ENCODE measurements at regions not wholly inside any gene's neighbourhood (a gene's known extent, or its start where the extent isn't known, plus 50 kb on each side); places are given as distances from the start of the nearest gene placed in this dataset.
"Not testable (repeated sequence)": the region's sequence is repeated elsewhere in the genome, so short reads cannot be mapped to it uniquely, and the experiment has no call there.

DNA sequence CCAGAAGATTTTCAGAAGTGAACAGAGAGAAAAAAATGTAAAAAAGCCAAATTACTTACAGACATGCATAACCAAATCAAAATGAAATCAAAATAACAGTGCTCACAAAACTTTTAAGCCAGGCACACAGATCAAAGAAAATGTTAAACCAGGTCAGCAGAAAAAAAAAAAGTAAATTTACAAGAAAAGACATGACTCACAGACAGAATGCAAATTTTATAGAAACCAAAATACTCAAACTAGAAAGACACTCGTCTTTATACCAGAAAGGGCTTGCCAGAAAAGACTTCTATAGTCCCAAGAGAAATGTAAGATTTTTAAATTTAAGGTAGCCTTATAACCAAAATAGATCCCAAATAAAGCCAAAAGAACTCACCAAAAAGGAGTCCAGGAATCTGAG lies 86.5 kb upstream of the COG2 start:
- no peak for ATAC-seq

DNA sequence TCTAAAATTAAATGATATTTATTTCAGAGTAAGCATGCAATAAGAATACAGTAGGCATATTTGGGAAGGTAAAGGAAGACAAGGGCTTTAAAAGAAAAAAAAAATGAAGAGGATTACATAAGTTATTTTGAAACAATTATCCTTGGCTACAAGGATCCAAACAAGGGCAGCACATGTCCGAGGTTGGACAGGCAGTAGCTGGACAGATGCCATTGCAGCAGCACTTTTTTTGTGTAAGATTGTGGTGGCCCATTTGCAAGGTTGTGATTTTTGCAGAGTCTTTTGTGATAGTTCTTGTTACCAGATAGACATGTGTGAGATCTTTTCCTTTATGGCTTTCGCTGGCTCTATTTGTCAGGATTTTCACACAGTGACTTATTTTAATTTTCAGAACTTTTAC lies 89.4 kb upstream of the COG2 start:
- ATAC-seq: no peak

DNA sequence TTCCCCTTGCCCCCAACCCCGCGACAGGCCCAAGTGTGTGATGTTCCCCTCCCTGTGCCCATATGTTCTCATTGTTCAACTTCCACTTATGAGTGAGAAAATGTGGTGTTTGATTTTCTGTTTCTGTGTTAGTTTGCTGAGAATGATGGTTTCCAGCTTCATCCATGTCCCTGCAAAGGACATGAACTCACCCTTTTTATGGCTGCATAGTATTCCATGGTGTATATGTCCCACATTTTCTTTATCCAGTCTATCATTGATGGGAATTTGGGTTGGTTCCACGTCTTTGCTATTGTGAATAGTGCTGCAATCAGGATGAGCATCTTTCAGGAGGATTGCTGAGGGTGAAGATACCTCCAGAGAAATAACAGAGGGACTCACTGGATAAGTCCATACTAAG lies 91.3 kb upstream of the COG2 start:
- not testable (repeated sequence) for ATAC-seq

DNA sequence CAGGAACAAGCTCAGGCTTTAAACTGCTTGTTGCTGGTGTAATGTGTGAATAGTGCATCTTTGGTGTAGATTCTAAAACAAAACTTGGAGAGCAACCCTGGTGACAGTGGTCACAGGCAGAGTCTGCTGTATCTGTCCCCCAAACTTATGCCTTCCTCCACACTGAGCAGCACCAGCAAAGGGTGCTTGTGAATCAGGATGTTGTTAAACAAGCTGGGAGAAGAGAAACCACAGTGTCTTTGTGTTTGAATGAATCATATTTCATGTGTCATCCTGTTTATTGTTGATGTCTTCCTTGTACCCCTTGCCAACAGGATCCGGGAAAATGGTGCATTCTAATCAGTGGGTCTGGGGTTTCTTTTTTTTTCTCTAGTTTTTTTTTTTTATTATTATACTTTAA lies 91.9 kb upstream of the COG2 start:
- ATAC-seq: no peak

DNA sequence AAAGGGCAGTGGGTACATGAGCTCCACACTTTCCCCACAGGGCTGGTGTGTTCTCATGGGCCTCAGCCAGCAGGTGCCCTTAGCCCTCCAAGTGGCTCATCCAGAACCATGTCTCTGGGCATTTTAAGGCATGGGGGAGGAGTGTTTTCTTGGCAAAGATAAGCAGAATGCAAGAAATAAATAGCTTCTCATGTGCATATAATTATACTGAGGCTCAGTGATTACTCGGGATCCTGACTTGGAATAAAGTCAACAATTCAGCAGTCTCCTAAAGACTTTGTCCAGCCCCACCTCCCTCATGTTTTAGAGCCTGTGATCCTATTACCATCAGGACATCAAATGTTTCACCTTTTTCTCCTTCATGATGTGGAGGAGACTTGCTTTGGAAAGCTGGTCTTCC lies 92.7 kb upstream of the COG2 start:
- ATAC-seq: no peak

DNA sequence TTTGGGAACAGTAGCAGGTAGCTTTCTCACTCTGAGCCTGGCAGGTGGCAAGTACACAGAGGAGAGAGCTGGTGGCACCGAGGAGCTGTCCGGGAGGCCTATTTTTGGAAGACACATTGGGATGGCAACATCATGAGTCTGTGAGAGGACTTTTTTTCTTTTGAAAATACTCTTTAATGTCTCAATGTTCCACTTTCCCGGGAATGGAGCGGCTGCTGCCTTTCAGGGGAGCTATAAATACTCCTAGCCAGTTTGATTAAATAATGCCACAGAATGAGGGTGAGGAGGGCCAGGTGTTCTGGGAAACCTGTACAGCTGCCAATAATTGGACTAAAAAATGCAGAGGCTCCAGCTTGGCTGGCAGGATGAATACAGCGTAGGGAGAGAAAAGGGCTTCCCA lies 93.3 kb upstream of the COG2 start:
- no peak for ATAC-seq

DNA sequence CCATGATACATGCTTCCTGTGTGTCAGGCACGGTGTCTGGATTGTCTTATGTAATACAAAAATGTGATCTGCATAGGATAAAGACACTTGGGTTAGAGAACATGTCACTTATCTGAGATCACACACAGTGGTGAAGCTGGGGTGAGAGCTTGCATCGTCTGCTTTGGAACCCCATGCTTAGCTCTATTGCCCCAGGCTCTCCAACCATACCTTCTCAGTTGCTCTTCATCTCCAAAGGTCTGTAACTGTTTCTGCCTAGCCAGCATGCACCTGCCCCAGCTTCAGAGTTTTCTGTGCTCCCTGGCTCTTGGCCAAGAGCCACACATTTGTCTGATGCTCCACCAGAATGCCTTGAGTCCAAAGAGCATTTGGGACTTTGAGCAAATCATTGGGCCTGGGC lies 93.9 kb upstream of the COG2 start:
- ATAC-seq: no peak

DNA sequence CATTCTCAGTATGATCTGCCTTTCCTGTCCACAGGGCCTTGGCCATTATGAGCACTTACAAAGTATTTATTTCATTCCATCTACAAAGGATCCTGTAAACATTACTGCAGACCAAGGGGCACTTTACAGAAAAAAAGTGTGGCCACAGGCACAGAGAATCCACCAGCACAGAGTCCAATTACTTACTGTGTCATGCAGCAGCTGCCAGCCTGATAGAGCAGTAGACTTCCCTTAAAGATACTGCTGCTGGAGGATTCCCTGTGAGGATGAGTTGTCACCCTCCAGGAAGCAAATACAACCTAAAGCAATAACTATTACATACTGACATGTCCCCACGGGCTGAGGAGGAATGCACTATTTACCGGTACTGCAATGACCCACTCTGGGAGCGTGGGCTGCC lies 97.1 kb upstream of the COG2 start:
- ATAC-seq: no peak

DNA sequence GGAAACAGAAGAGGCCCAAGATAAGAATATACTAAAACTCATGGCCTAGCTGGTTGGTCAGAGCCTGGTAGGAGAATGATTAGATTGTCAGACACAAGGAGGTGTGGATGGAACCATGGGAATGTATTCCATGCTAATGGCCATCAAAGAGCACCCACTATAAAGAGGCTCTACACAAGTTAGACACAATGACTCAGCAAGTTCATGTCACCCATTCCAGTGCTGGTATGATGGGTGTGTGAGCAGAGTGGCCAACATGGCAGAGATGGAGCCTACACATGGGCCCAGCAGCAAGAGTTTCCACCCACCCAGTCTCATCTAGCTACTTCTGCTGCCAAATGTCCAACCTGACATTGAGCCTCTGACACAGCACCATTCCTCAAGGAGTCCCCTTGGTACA lies 97.5 kb upstream of the COG2 start:
- ATAC-seq: no peak

DNA sequence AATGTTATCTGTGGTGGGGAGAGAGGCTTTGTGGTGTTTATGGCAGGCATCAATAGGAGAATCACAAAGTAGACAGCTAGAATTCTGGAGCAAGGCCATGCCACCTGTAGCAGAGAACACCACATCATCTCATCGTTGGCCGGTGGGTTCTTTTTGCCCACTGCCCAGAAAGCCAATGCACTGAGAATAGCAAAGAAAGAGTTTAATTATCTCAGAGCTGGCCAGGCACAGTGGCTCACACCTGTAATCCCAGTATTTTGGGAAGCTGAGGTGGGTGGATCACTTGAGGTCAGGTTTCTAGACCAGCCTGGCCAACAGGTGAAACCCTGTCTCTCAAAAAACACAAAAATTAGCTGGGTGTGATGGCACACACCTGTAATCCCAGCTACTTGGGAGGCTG lies 99.2 kb upstream of the COG2 start:
- ATAC-seq: no peak

DNA sequence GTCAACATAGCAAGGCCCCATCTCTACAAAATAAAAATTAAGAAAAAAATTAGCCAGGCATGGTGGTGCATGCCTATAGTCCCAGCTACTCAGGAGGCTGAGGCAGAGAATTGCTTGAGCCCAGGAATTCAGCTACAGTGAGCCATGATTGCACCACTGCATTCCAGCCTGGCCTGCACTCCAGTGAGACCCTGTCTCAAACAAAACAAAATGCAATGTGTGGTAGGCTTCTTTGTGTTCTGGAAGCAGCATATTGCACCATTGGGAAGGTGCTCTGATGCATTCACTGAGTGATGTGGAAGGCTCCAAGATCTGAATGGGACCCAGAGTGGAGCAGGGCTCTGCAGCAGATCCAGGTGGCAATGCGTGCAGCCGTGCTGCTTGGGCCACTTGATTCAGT lies 99.6 kb upstream of the COG2 start:
- no peak for ATAC-seq

DNA sequence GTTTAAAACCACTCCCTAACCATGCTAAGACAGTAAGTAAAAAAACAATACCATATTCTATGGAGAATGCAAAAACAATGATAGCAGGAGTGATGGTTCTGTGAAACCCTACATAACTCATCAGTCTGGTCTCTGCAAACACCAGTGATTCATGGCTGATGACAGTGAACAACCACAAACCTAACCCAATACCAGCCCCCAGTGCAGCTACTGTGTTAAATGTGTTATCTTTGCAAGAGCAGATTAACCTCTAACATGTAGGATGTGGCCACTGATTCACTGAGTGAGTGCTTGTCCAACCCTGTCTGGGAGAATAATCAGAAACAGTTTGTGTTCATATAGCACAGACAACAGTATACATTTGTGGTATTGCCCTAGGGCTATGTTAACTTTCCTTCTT lies 100.2 kb upstream of the COG2 start:
- peak; percentile 65 to 74 for ATAC-seq

DNA sequence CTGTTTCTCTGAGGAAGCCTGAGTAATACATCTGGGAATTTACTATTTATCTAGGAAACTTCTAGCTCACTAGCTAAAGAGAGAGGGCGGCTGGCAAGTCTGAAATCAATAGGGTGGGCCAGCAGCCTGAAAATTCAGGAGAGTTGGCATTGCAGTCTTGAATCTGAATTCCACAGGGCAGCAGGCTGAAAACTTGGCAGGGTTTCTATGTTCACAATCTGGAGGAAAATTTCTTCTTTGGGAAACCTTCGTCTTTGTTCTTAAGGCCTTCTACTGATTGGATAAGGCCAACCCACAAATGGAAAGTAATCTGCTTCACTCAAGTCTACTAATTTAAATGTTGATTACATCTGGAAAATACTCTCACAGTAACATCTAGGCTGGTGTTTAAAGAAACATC lies 101.0 kb upstream of the COG2 start:
- ATAC-seq: no peak

DNA sequence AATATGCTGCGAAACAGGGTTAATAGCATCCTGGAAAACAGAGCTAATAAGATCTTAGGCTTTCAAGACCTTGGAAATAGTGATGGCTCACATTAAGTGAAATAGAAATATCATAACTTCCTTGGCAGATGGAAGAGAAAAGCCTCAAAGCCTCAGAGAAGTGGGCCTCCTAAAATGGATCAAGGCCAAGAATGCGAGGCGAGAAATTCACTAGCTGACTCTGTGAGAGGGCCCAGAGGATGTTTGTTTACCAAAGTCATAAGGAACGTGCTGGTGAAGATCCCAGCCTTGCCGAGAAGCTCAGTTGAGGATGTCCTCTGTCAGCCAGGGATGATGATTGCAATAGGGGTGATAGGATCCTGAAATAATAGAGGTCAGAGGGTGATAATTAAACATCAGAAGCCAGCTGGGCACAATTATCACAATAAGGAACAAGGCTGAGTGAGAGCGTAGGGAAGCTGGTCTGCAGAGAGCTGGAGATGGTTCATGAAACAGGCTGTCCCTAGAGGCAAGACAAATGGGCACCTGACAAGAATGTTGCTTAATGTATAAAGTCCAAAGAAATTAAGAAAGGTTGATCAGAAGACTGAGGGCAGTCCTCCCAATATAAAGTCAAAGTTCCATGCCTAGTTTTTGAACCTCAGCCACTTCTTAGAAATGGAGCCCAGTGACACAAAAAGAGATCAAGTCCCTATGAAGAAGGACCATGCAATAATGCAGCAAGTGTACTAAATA lies 101.7 kb upstream of the COG2 start:
- no peak for ATAC-seq

DNA sequence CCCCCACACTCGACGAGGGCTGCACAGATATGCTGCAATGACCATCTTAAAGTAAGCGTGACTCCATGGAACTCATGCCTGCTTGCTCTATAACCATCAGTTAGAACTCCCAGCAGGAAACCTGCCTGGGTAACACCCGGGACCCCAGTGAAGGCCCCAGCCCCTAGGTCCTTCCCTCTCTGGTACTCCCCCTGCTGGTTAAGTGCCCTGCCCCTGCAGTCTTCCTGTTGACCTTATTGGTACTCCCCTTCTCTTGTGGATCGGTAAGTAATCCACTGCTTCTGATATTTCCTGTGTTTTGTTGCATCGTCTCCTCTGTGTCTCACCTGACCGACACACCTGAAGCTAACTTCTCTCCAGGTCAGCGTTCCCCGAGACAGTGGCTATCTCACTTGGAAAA lies 104.8 kb upstream of the COG2 start:
- ATAC-seq: no peak

DNA sequence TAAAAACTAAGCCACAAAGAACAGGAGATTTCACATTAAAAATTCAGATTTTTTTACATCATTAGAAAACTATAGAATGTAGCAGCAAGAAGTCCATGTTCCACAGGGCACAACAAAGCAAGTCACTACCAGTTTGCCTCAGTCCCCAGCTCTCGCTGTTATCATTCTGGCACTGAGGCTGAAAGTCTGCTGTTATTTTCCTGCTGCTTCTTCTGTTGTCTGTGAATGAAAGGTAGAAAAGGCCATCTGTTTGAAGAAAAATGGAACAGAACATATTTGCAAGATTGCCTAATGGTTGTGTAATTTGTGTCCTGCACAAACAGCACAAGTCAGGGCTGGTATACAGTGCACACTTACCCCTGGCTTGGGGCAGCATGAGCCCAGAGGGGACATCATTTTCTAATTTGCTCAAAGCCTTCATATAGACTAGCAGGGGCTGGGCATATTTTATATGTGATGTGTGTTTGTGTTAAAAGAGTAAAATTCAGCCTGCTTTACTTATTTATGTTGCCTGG lies 105.6 kb upstream of the COG2 start:
- no peak for ATAC-seq

DNA sequence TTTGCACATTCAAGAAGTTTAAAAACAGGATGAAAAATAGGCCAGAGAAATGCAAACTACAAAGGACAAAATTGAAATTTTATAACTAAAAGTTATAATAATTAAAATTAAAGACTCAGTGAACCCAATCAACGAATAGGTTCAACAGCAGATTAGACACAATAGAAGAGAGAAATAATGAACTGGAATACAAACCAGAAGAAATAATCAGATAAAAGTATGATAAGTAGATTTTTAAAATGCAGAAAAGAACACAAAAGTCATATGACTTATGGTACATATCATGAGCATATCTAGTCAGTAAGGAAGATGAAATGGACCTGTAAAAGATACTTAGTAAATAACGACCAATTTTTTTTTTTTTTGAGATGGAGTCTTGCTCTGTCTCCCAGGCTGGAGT lies 108.1 kb upstream of the COG2 start:
- ATAC-seq: no peak

DNA sequence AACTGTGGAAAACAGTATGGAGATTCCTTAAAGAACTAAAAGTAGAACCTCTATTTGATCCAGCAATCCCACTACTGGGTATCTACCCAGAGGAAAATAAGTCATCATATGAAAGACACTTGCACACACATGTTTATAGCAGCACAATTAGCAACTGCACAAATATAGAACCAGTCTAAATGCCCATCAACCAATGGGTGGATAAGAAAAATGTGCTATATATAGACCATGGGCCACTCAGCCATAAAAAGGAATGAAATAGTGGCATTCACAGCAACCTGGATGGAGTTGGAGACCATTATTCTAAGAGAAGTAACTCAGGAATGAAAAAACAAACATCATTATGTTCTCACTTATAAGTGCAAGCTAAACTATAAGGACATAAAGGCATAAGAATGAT lies 105.0 kb upstream of the PGBD5 start:
- ATAC-seq: no peak

DNA sequence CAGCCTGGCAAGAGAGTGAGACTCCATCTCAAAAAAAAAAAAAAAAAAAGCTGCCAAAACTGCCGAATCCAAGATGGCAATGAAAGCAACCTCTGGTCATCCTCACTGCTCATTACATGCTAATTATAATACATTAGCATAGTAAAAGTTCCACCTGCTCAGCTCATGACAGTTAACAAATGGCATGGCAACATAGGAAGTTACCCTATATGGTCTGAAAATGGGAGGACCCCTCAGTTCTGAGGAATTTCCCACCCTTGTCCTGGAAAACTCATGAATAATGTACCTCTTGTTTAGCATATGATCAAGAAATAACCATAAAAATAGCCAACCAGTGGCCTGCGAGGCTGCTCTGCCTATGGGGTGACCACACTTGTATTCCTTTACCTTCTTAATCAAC lies 93.1 kb upstream of the PGBD5 start:
- no peak for ATAC-seq

DNA sequence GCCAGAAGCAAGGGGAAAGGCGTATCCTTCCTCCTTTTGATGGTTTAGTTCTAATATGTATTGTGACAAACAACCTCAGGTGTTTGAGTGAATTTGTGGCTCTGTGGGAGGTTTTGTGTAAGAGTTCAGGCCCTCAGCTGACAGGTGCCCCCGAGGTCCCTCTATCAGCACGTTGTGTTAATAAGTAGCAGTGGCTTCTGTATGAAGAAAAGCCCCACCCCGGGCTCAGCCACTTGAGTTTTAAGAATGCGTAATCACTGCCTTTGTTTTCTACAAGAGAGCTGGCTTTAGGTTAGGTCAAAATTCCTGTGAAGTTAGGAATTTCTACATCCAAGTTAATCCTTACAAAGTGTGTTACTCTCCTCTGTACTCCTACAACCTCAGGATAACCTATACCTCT lies 92.4 kb upstream of the PGBD5 start:
- ATAC-seq: no peak

DNA sequence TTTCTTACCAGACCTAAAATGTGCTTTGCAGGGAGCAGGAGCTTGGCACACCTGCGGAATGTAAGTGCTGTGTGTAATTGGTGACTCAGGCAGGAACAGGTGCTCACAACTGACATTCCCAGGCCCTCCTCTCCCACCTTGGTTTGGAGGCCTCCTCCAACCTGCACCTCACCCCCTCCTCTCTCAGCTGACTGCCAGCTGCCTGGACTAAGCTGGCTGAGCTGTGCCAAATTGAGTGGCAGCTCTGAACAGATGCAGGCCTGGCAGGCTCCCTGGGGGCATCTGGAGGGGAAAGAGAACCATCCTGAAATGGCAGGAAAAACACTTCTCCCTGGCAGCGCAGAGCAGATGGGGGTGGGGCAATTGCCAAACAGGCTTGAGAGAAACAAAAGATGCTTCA lies 91.7 kb upstream of the PGBD5 start:
- no peak for ATAC-seq

DNA sequence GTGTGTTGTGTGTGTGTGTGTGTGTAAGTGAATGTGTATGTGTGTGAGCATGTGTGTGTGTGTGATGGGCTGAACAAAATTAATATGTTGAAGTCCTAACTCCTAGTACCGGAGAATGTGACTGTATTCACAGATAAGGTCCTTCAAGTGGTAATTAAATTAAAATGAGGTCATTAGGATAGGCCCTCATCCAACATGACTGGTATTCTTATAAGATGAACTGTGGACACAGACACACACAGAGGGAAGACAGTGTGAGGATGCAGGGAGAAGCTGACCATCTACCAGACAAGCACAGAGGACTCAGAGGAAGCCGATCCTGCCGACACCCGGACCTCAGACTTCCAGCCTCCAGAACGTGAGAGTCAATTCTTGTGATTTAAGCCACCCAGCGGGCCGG lies 91.2 kb upstream of the PGBD5 start:
- no peak for ATAC-seq

DNA sequence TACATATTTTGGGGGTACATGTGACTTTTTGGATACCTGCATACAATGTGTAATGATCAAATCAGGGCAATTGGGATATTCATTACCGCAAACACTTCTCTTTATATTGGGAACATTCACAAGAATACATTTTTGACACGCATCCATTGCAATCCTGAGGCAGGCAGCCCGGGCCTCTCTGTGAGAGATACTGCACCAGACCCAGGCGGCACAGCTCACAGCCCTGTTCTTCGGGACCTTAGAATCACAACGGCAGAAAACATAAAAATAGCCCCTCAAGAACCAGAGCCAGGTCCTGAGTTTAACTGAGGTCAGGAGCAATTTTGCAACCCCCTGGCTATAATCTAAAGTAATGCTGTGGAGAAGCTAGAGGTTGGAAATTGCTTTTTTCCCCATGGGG lies 90.8 kb upstream of the PGBD5 start:
- no peak for ATAC-seq

DNA sequence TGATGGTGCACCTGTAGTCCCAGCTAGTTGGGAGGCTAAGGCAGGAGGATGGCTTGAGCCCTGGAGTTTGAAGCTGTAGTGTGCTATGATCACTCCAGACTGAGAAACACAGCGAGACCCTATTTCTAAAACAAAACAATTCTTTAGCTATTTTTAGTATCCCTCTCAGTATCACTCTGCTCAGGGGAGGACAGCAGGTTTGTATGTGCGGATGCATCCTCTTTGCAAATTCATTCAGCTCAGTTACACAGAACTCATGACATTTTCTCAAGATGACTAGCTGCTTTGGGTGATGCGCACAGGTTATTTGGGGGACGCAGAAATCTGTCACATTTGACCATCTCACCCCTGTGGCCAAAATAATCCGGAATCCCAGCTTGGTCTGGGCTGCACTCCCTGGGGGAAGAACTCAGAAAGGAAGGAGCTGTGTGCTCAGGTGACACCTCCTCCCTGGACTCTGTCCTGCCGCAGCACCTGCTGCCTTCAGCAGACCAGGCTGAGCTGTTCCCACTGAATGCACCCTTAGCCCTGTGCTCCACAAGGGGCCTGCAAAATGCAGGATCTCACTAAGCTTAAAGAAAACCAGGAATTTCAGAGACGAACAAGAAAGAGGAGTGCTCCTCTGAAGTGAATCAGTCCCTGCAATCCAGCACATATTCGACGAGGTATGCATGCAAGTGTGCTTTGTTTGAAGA lies 89.5 kb upstream of the PGBD5 start:
- ATAC-seq: no peak

DNA sequence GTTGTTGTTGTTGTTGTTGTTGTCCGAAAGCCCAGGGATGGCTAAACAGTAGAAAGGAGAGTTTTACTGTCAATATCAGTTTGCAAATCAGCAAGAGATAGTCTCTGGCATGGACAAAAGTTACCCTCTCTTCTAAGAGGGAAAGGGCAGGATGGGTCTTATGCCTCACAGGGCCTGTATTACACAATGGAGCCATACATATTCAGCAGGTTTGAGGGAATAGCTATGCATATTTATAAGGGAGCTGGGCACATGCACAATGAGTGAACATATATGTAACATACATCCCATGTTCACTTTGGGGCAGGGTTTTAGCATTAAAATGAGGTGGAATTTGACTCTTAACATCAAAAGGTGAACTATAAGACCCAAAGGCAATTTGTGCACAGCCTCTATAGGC lies 84.4 kb upstream of the PGBD5 start:
- ATAC-seq: no peak
